Psoas muscle (tissue), 7 donors: ENCODE measurements at regions not wholly inside any gene's neighbourhood (a gene's known extent, or its start where the extent isn't known, plus 50 kb on each side); places are given as distances from the start of the nearest gene placed in this dataset.

Experiments
- ATAC-seq, 4 donors: fragments of 200-7000 bp; cut with Tn5 transposase; one replicate each; pipeline ENCODE4 v1.9.1; 2020; ENCODE audit warnings: moderate library complexity in 3 of 4, mild to moderate bottlenecking in 2 of 4
- DNase-seq, 2 donors: peaks; one replicate each; pipeline ENCODE4 v3.0.0-alpha.2; 2020
- H3K27ac ChIP-seq: fragments of 200-600 bp; one replicate; pipeline ENCODE4 v1.8.0; 2022
- H3K27me3 ChIP-seq, 3 donors: fragments of 200-600 bp in 1 of 3; one replicate each; pipeline versions ENCODE4 v1.6.1 to v1.8.0; 2013 to 2022; ENCODE audit warnings: low read length in 2 of 3, mild to moderate bottlenecking in 2 of 3, moderate library complexity in 1 of 3; ENCODE audit not compliant: insufficient read depth in 3 of 3
- H3K36me3 ChIP-seq, 2 donors: fragments of 200-600 bp in 1 of 2; one replicate each; pipeline versions ENCODE4 v1.6.1 to v1.8.0; 2013 to 2022; ENCODE audit warnings: low read depth in 1 of 2, mild to moderate bottlenecking in 1 of 2, moderate library complexity in 1 of 2; ENCODE audit not compliant: insufficient read depth in 1 of 2
- H3K4me1 ChIP-seq: fragments of 200-600 bp; one replicate; pipeline ENCODE4 v1.8.0; 2022
- H3K4me3 ChIP-seq: fragments of 200-600 bp; one replicate; pipeline ENCODE4 v1.8.0; 2022; ENCODE audit warnings: mild to moderate bottlenecking
- H3K9me3 ChIP-seq: fragments of 200-600 bp; one replicate; pipeline ENCODE4 v1.8.0; 2022
- CTCF ChIP-seq: fragments of 200-600 bp; IDR thresholded peaks from one replicate; pipeline ENCODE4 v1.8.0; 2022; ENCODE audit warnings: antibody characterized with exemption
- WGBS, 3 donors: extraction: QIAGEN DNeasy Blood & Tissue Kit; methylation state at CpG; one replicate each; pipeline versions ENCODE4 v1.1.6 to v1.1.7; 2013; 5-methylcytosine and 5-hydroxymethylcytosine counted together
- intact Hi-C, 2 donors: fragments of 100-400 bp; cut with DNase I; formaldehyde crosslinking; loops; one replicate each; pipeline versions ENCODE4 v1.11.0 to v1.14.2; 2022
- donor health status: healthy with polysubstance abuse.
- donor health status: DM: no; HTN: no; CAD: no; lungs with moderate emphysema.
- donor health status: Bipolar disorder and iron deficiency.
- donor health status: healthy.
- donor health status: DM: yes; HTN: yes; CAD: no.
- donor health status: DM: no; HTN: no; CAD: no.
- donor health status: DM: yes; HTN: yes; CAD: no.

DNA sequence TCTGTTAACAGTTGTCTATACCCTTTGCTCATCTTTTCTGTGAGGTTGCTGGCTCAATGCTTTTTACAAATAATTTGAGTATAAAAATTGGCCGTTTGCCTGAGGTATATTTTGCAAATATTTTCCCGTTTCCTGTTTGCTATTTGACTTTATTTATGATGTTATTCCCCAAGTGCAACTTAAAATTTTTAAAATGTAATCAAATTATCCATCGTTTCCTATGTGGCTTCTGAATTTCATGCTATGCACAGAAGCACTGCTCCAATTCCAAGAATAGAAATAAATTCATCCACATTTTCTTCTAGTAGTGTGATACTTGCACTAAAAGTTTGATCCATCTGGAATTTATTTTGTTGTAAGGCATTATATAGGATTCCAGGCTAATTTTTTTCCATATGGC lies 123.6 kb downstream of the ZNF608 start:
- ATAC-seq, result no peak

DNA sequence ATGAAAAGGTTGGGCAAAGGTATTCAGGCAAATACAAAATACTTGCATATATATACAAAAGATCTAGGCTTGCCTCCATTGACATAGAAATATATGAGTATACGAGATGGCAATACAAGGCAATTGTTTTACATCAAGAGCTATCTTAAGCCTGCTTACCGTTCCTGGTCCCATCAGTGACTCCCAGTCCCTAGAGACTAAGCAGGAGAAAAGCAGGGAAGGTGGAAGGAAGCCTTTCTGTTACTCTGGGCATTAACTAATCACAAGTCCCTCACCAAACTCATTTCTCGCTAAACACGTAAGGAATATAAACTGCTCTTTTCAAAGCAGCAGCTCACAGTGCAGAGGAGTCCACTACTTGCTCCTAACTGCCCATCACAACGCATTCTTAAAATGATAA lies 125.2 kb downstream of the ZNF608 start:
- no peak for TF ChIP-seq CTCF
- H3K27ac ChIP-seq, result no peak overlapping the region
- no peak for ATAC-seq
- H3K36me3 ChIP-seq, result no peaks in the 10 kb centered on the region
- DNase-seq, result no peak
- H3K4me1 ChIP-seq, result no peaks in the 10 kb centered on the region
- H3K9me3 ChIP-seq, result no peaks in the 10 kb centered on the region
- WGBS, 3 donors, result 78 to 82% (median 81%) methylated on average over 5 of the region's 5 CpGs
- no peak overlapping the region for H3K4me3 ChIP-seq
- intact Hi-C loops, result no loop called here
- no peaks in the 10 kb centered on the region for H3K27me3 ChIP-seq

More for the DNA sequence above, 123.6 kb downstream of the ZNF608 start:
- H3K4me3 ChIP-seq, result no peak overlapping the region
- DNase-seq, result no peak
- no peaks in the 10 kb centered on the region for H3K27me3 ChIP-seq
- no peak for TF ChIP-seq CTCF
- H3K36me3 ChIP-seq, result no peaks in the 10 kb centered on the region
- intact Hi-C loops, result no loop called here
- no peak overlapping the region for H3K27ac ChIP-seq
- H3K9me3 ChIP-seq, result no peaks in the 10 kb centered on the region
- WGBS, 3 donors, result 45 to 50% (median 48%) methylated on average over 3 of the region's 3 CpGs
- no peaks in the 10 kb centered on the region for H3K4me1 ChIP-seq

DNA sequence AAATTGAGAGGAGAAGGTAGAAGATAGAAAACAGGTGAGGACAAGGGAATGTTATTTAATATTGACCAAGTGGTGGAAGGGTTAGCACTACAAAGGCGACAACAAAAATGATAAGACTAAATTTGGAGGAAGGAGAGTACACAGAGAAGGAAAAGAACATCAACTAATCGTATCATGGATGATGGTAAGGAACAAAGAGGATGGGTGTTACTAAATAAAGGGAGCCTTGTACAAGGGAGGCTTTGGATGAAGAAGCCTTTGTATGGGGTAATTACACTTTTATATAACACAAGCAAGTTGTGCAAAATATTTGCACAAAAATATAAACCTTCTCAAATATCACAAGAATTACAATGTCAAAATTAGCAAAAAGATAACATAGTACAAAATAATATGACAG lies 125.7 kb downstream of the ZNF608 start:
- 89 to 99% (median 93%) methylated on average over 2 of the region's 2 CpGs for WGBS, 3 donors
- H3K9me3 ChIP-seq, result no peaks in the 10 kb centered on the region
- no peak for DNase-seq
- H3K27ac ChIP-seq, result no peak overlapping the region
- intact Hi-C loops, result no loop called here
- no peak for TF ChIP-seq CTCF
- H3K4me1 ChIP-seq, result no peaks in the 10 kb centered on the region
- H3K4me3 ChIP-seq, result no peak overlapping the region
- no peak for ATAC-seq
- no peaks in the 10 kb centered on the region for H3K36me3 ChIP-seq
- H3K27me3 ChIP-seq, result no peaks in the 10 kb centered on the region

DNA sequence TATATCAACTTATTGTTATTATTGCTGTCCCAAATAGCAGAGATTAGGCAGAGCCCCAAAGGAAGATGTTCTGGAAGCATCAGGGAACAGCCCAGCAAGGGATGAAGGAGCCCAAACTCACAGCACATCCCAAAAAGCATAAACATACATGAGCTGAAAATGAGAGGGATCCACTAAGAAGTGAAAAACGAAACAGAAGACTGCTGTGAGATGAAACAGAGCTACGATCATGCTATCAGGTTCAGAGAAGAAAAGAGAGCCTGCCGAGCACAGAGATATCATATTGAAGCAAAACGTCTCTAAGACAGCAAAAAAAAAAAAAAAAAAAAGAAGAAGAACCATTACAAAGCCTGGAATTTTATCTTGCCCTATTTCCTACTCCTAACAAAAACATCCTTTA lies 127.3 kb downstream of the ZNF608 start:
- no peak for TF ChIP-seq CTCF
- Histone ChIP-seq H3K9me3 (no peaks in the 10 kb centered on the region), H3K27me3 (no peaks in the 10 kb centered on the region), H3K27ac (no peak overlapping the region), H3K36me3 (no peaks in the 10 kb centered on the region), H3K4me1 (no peaks in the 10 kb centered on the region), H3K4me3 (no peak overlapping the region)
- DNase-seq (no peak), ATAC-seq (no peak)
- WGBS, 3 donors, result 86 to 88% (median 86%) methylated on average over 4 of the region's 4 CpGs
- intact Hi-C loops, result no loop called here

DNA sequence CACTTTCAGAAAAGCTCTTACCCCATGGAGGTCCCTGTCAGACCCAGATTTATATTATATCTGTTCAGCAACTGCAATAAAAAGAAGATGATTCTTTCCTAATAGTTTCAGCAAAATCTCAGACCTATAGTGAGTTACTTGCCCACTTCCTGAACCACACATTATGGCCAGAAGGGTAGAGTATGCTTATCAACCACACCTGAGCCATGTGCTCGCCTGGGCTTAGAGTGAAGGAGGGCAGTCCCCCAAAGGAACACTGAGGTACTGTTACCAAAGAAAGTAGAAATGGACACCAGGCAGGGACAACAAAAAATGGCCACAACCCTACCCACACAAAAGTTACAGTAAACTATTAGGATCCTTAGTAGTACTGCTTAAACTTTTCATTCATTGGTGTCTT lies 128.7 kb downstream of the ZNF608 start:
- no peak for TF ChIP-seq CTCF
- Histone ChIP-seq H3K36me3 (no peaks in the 10 kb centered on the region), H3K27ac (no peak overlapping the region), H3K4me1 (no peaks in the 10 kb centered on the region), H3K9me3 (no peaks in the 10 kb centered on the region), H3K4me3 (no peak overlapping the region), H3K27me3 (no peaks in the 10 kb centered on the region)
- ATAC-seq (no peak), DNase-seq (no peak)
- intact Hi-C loops, result no loop called here
- WGBS, 3 donors, result 96 to 100% (median 98%) methylated on average over 1 of the region's 1 CpG
